GM12892 (cell line): ENCODE measurements at regions not wholly inside any gene's neighbourhood (a gene's known extent, or its start where the extent isn't known, plus 50 kb on each side); places are given as distances from the start of the nearest gene placed in this dataset.
"Not testable (repeated sequence)": the region's sequence is repeated elsewhere in the genome, so short reads cannot be mapped to it uniquely, and the experiment has no call there.

Source experiments
- POLR2AphosphoS5 ChIP-seq: IDR thresholded peaks from 2 replicates; pipeline ENCODE4 v1.6.1; 2011; ENCODE audit warnings: low read depth, low read length, control low read depth
- TAF1 ChIP-seq: IDR thresholded peaks from 2 replicates; pipeline ENCODE4 v1.6.1; 2011; ENCODE audit warnings: low read depth, mild to moderate bottlenecking, control low read depth, low read length, borderline replicate concordance

DNA sequence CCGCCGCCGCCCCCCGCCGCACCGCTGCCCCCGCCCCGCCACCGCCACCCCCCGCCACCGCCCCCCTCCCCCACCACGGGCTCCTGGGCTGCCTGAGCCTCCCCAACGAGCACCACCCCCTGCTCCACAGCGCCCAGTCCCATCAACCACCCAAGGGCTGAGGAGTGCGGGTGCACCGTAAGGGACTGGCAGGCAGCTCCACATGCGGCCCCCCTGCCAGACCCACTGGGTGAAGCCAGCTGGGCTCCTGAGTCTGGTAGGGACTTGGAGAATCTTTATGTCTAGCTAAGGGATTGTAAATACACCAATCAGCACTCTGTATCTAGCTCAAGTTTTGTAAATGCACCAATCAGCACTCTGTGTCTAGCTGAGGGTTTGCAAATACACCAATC is 76.7 kb downstream of the GADD45G start:
- not testable (repeated sequence) for TF ChIP-seq TAF1, POLR2AphosphoS5
